Coronary artery (tissue), 2 donors: ENCODE measurements at regions not wholly inside any gene's neighbourhood (a gene's known extent, or its start where the extent isn't known, plus 50 kb on each side); places are given as distances from the start of the nearest gene placed in this dataset.
"Not testable (repeated sequence)": the region's sequence is repeated elsewhere in the genome, so short reads cannot be mapped to it uniquely, and the experiment has no call there.

Source experiments
- DNase-seq: peaks from one replicate; pipeline ENCODE4 v3.0.0-alpha.2; 2017; ENCODE audit warnings: low spot score
- H3K27ac ChIP-seq, 2 donors: fragments of 200-600 bp; sonication (generic); one replicate each; pipeline ENCODE4 v1.5.1; 2016 to 2019
- H3K4me3 ChIP-seq: fragments of 200-600 bp; sonication (generic); 2 replicates; pipeline ENCODE4 v1.5.1; 2016; ENCODE audit warnings: mild to moderate bottlenecking, moderate library complexity
- TF ChIP-seq, protein P1 (sequence below): fragments of 200-600 bp; sonication (generic); IDR thresholded peaks from one replicate; pipeline ENCODE4 v1.5.1; 2019; ENCODE audit warnings: antibody characterized with exemption

DNA sequence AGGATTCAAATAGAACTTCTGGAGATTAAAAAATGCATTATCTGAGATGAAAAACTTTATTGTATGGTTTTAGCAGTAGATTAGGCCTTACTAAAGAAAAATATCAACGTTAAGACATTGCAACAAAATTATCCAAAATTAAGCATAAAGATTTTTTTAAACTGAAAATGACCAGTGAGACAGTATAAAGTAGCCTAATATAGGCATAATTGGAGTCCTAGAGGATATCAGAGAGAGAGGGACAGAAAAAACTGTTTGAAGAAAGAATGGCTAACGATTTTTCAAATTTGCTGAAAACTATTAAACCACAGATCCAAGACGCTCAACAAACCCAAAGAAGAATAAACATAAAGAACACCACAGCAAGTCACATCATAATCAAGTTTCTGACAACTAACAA, 149.5 kb upstream of the LMNTD1 start:
- Histone ChIP-seq H3K4me3 (no peak overlapping the region), H3K27ac (no peak overlapping the region)
- TF ChIP-seq, protein P1, sequence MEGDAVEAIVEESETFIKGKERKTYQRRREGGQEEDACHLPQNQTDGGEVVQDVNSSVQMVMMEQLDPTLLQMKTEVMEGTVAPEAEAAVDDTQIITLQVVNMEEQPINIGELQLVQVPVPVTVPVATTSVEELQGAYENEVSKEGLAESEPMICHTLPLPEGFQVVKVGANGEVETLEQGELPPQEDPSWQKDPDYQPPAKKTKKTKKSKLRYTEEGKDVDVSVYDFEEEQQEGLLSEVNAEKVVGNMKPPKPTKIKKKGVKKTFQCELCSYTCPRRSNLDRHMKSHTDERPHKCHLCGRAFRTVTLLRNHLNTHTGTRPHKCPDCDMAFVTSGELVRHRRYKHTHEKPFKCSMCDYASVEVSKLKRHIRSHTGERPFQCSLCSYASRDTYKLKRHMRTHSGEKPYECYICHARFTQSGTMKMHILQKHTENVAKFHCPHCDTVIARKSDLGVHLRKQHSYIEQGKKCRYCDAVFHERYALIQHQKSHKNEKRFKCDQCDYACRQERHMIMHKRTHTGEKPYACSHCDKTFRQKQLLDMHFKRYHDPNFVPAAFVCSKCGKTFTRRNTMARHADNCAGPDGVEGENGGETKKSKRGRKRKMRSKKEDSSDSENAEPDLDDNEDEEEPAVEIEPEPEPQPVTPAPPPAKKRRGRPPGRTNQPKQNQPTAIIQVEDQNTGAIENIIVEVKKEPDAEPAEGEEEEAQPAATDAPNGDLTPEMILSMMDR, result no peak
- DNase-seq, result no peak

DNA sequence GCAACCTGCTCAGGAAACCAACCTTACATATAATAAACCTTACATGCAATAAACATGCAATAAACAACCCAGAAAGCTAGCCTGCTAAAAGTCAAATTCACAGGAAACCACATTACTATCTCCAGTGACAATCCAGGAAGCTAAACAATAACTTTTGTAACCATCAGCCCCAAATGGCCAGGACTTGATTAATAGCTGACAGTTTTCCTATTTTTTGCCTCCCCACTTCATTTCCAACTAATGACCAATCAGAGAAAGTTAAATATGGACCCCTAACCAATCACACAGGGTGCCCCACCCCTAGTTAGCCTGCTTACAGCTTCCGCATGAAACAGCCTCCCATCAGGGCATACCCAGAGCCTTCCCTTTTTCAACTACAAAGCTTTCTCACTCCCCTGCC, 152.2 kb upstream of the LMNTD1 start:
- Histone ChIP-seq H3K27ac (no peak overlapping the region), H3K4me3 (no peak overlapping the region)
- TF ChIP-seq, protein P1, result no peak
- DNase-seq, result no peak

DNA sequence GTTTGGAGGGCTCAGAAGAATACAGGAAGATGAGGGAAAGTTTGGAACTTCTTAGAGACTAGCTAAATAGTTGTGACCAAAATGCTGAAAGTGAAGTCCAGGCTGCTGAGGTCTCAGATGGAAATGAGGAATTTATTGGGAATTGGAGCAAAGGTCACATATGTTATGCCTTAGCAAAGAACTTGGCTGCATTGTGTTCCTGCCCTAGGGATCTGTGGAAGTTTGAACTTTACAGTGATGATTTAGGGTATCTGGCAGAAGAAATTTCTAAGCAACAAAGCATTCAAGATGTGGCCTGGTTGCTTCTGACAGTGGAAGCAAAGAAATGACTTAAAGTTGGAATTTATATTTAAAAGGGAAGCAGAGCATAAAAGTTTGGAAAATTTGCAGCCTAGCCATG, 153.6 kb upstream of the LMNTD1 start:
- not testable (repeated sequence) for DNase-seq, H3K4me3 ChIP-seq, H3K27ac ChIP-seq

- no peak overlapping the region for H3K27ac ChIP-seq
- DNase-seq, result no peak
- H3K4me3 ChIP-seq, result no peak overlapping the region
- TF ChIP-seq, protein P1, result no peak
Measured at GRCh38 chr12:25707056-25707455, 154.0 kb upstream of the LMNTD1 start.

DNA sequence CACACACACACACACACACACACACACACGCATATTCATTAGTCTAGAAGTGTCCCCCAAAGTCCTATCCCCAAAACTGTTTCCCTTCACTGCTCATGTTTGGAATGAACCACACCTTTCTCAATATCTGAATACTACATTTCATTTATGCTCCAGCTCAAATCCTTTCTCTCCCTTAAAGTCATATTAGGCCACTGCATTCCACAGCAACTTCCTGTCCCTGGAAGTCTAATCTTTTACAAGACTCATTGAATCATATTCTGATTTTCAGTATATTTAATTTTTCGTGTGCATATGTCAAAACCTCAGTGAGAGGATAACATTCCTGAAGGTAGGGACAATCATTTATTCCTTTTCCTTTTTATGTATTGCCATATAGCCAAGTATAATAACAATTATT, 155.6 kb upstream of the LMNTD1 start:
- H3K4me3 ChIP-seq, result no peak overlapping the region
- no peak for DNase-seq
- TF ChIP-seq, protein P1, result no peak
- no peak overlapping the region for H3K27ac ChIP-seq

GRCh38 chr12:25710128-25710527, 157.0 kb upstream of the LMNTD1 start:
- Histone ChIP-seq H3K4me3 (no peak overlapping the region), H3K27ac (no peak overlapping the region)
- DNase-seq, result no peak
- TF ChIP-seq, protein P1, result no peak

DNA sequence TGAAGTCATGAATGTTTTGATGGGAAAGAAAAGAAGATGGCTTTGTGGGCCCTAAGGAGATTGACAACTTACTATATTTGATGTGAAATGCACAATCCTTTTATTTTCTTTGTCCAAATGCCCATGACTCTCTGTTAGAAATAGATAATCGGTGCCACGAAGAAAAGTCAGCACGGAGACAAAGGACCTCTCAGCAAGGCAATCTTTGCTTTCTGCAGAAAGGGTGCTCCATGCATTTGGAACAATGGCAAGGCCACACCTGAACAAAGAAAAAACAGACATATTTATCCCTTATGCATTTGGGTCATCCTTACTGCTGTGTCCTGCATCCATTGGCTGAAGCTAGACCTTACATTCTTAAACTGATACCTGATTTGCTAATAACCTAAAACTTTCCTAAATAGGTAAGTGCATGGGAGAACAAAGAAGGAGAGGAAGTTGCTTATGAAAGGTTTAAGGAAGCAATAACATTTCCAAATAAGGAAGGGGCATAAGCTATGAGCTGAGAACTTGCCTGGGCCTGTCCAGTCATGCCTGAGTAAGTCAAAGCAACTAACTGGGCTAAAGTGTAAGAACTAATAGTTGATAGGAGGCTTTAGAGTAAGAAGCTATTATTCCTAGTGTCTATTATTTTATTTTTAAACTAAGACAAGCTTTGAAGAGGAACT, 158.0 kb upstream of the LMNTD1 start:
- H3K4me3 ChIP-seq, DNase-seq: not testable (repeated sequence)

GRCh38 chr12:25712169-25712568, 159.1 kb upstream of the LMNTD1 start:
- no peak for DNase-seq
- no peak overlapping the region for H3K27ac ChIP-seq
- H3K4me3 ChIP-seq, result no peak overlapping the region
- TF ChIP-seq, protein P1, result no peak

More for the DNA sequence above, 158.0 kb upstream of the LMNTD1 start:
- H3K27ac ChIP-seq, result not testable (repeated sequence)
